Astrocyte (in vitro differentiated cells and primary cell): ENCODE measurements at regions not wholly inside any gene's neighbourhood (a gene's known extent, or its start where the extent isn't known, plus 50 kb on each side); places are given as distances from the start of the nearest gene placed in this dataset.
A peak's percentile ranks its signal among the peaks of the same experiment; 100 is the strongest.

ENCODE experiments used
- DNase-seq: peaks from one replicate; pipeline ENCODE4 v3.0.0-alpha.2; 2010; ENCODE audit warnings: low read depth
- FAIRE-seq: peaks from 2 replicates; lab custom pipeline; 2011; peaks lifted over from hg19 to GRCh38; lab: Jason Lieb, UNC
- H2AFZ ChIP-seq: 2 replicates; pipeline ENCODE4 v1.6.0; 2012; ENCODE audit warnings: low read depth, low read length, inconsistent platforms
- H3K27ac ChIP-seq: 2 replicates; pipeline ENCODE4 v1.5.1; 2011; ENCODE audit warnings: low read depth, low read length, inconsistent platforms
- H3K27me3 ChIP-seq: 2 replicates; pipeline ENCODE4 v1.6.0; 2011; ENCODE audit warnings: low read length, inconsistent platforms; ENCODE audit not compliant: insufficient read depth
- H3K36me3 ChIP-seq: 2 replicates; pipeline ENCODE4 v1.5.1; 2011; ENCODE audit warnings: low read length, inconsistent platforms; ENCODE audit not compliant: insufficient read depth
- H3K4me1 ChIP-seq: 2 replicates; pipeline ENCODE4 v1.5.1; 2011; ENCODE audit warnings: low read length, inconsistent platforms; ENCODE audit not compliant: insufficient read depth
- H3K4me2 ChIP-seq: 2 replicates; pipeline ENCODE4 v1.6.0; 2012; ENCODE audit warnings: low read length, inconsistent platforms
- H3K4me3 ChIP-seq: 2 replicates; pipeline ENCODE4 v1.5.1; 2011; ENCODE audit warnings: low read depth, mild to moderate bottlenecking, low read length, inconsistent platforms; ENCODE audit not compliant: insufficient read depth
- H3K79me2 ChIP-seq: 2 replicates; pipeline ENCODE4 v1.6.0; 2012; ENCODE audit warnings: mild to moderate bottlenecking, low read length, inconsistent platforms; ENCODE audit not compliant: insufficient read depth
- H3K9ac ChIP-seq: 2 replicates; pipeline ENCODE4 v1.6.0; 2012; ENCODE audit warnings: mild to moderate bottlenecking, low read length, inconsistent platforms
- H3K9me3 ChIP-seq: 2 replicates; pipeline ENCODE4 v1.5.1; 2012; ENCODE audit warnings: low read depth, mild to moderate bottlenecking, low read length, inconsistent platforms; ENCODE audit not compliant: insufficient read depth
- H4K20me1 ChIP-seq: 2 replicates; pipeline ENCODE4 v1.6.0; 2012; ENCODE audit warnings: low read length, inconsistent platforms; ENCODE audit not compliant: insufficient read depth
- H3K27ac Mint-ChIP-seq: one replicate; pipeline ENCODE4 v1.8.0; 2021; ENCODE audit warnings: mild to moderate bottlenecking, mixed read lengths; ENCODE audit not compliant: unreplicated experiment
- H3K27me3 Mint-ChIP-seq: one replicate; pipeline ENCODE4 v1.8.0; 2021; ENCODE audit warnings: low read depth, mixed read lengths; ENCODE audit not compliant: unreplicated experiment
- H3K36me3 Mint-ChIP-seq: one replicate; pipeline ENCODE4 v1.8.0; 2021; ENCODE audit warnings: low read depth, mixed read lengths; ENCODE audit not compliant: unreplicated experiment
- H3K4me1 Mint-ChIP-seq: one replicate; pipeline ENCODE4 v1.8.0; 2021; ENCODE audit warnings: low read depth, mixed read lengths; ENCODE audit not compliant: unreplicated experiment
- H3K4me3 Mint-ChIP-seq: one replicate; pipeline ENCODE4 v1.8.0; 2021; ENCODE audit warnings: mild to moderate bottlenecking, moderate library complexity, mixed read lengths; ENCODE audit not compliant: unreplicated experiment
- H3K9me3 Mint-ChIP-seq: one replicate; pipeline ENCODE4 v1.8.0; 2021; ENCODE audit warnings: mild to moderate bottlenecking, mixed read lengths; ENCODE audit not compliant: unreplicated experiment
- EZH2 ChIP-seq: IDR thresholded peaks from 2 replicates; pipeline ENCODE4 v1.6.1; 2012; ENCODE audit warnings: mild to moderate bottlenecking, low read length, inconsistent platforms; ENCODE audit not compliant: insufficient read depth
- TF ChIP-seq, protein P1 (sequence below): IDR thresholded peaks from 2 replicates; pipeline ENCODE4 v1.5.1; 2011; ENCODE audit warnings: low read depth, mild to moderate bottlenecking, inconsistent platforms, low read length, moderate library complexity; ENCODE audit not compliant: insufficient read depth

DNA sequence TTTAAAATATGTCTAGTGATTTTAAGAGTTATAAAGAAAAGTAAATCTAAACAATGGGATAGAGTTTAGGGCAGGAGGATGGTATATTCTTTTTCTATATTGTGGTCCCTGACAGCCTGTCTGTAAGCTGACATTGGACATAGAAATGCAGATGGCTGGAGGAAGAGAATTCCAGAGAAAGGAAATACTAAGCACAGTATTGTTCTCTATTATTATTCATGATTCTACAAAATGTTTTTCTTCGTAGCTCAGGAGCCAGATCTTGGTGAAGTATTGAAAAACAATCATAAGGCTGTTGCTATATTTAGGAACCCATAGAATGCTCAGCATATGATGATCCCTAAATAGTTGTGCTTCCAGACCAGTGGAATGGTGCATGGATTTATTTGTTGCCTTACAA is 117.0 kb upstream of the FAM3C start:
- Histone ChIP-seq H3K9ac (no peak overlapping the region), H3K9me3 (peaks cover 12% of the 10 kb centered on the region), H3K79me2 (no peaks in the 10 kb centered on the region), H4K20me1 (no peaks in the 10 kb centered on the region), H2AFZ (no peak overlapping the region), H3K27ac (no peak overlapping the region), H3K27me3 (no peaks in the 10 kb centered on the region), H3K4me1 (no peaks in the 10 kb centered on the region), H3K4me2 (no peak overlapping the region), H3K4me3 (no peak overlapping the region), H3K36me3 (no peaks in the 10 kb centered on the region)
- DNase-seq (no peak), FAIRE-seq (no peak)
- Mint-ChIP-seq H3K9me3 (peaks cover 23% of the 10 kb centered on the region), H3K4me1 (peaks cover 3% of the 10 kb centered on the region), H3K27ac (no peak overlapping the region), H3K27me3 (no peaks in the 10 kb centered on the region), H3K4me3 (no peak overlapping the region), H3K36me3 (peaks cover 11% of the 10 kb centered on the region)
- TF ChIP-seq, protein P1, sequence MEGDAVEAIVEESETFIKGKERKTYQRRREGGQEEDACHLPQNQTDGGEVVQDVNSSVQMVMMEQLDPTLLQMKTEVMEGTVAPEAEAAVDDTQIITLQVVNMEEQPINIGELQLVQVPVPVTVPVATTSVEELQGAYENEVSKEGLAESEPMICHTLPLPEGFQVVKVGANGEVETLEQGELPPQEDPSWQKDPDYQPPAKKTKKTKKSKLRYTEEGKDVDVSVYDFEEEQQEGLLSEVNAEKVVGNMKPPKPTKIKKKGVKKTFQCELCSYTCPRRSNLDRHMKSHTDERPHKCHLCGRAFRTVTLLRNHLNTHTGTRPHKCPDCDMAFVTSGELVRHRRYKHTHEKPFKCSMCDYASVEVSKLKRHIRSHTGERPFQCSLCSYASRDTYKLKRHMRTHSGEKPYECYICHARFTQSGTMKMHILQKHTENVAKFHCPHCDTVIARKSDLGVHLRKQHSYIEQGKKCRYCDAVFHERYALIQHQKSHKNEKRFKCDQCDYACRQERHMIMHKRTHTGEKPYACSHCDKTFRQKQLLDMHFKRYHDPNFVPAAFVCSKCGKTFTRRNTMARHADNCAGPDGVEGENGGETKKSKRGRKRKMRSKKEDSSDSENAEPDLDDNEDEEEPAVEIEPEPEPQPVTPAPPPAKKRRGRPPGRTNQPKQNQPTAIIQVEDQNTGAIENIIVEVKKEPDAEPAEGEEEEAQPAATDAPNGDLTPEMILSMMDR: no peak
- no peak for TF ChIP-seq EZH2

DNA sequence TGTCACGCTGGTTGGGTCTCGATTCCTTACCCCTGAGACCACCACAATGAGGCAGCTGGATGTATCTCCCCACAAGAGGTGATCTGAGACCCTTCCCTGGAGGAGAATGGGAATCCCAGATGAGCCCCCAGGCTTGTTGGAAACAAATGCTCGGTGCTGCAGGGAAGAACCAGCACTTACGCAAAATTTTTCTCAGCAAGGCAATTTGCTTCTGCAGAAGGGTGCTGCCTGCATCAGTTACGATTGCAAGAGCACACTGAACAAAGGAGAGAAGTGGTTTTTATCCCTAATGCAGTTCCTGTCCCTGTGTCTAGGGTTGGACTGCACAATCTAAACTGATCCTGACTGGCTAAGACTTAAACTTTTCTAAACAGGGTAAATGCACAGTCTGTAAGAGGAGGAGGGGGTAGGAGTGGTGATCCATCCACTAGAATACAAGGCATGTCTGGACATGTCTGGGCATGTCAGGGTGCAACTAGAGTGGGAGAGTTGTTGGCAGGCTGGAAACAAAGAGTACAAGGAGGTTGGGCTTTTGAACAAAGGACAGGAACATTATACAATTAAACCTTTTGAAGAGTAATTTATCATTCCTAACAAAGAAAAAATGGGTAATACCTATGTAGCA is 114.9 kb upstream of the FAM3C start:
- no peak for FAIRE-seq
- H3K27ac ChIP-seq: no peak overlapping the region
- H3K9me3 Mint-ChIP-seq: peaks cover 28% of the 10 kb centered on the region
- H3K27me3 ChIP-seq: no peaks in the 10 kb centered on the region
- peak overlapping the region; percentile 87 for H3K27ac Mint-ChIP-seq
- peaks cover 14% of the 10 kb centered on the region for H3K9me3 ChIP-seq
- H3K4me1 Mint-ChIP-seq: peaks cover 3% of the 10 kb centered on the region
- DNase-seq: no peak
- H3K9ac ChIP-seq: no peak overlapping the region
- no peaks in the 10 kb centered on the region for H3K4me1 ChIP-seq
- H3K79me2 ChIP-seq: no peaks in the 10 kb centered on the region
- TF ChIP-seq, protein P1: no peak
- TF ChIP-seq EZH2: no peak
- no peaks in the 10 kb centered on the region for H3K27me3 Mint-ChIP-seq
- peak overlapping the region; percentile 86 for H3K4me3 Mint-ChIP-seq
- H3K36me3 ChIP-seq: no peaks in the 10 kb centered on the region
- no peak overlapping the region for H3K4me3 ChIP-seq
- peaks cover 9% of the 10 kb centered on the region for H3K36me3 Mint-ChIP-seq
- no peak overlapping the region for H2AFZ ChIP-seq
- no peak overlapping the region for H3K4me2 ChIP-seq
- H4K20me1 ChIP-seq: no peaks in the 10 kb centered on the region

DNA sequence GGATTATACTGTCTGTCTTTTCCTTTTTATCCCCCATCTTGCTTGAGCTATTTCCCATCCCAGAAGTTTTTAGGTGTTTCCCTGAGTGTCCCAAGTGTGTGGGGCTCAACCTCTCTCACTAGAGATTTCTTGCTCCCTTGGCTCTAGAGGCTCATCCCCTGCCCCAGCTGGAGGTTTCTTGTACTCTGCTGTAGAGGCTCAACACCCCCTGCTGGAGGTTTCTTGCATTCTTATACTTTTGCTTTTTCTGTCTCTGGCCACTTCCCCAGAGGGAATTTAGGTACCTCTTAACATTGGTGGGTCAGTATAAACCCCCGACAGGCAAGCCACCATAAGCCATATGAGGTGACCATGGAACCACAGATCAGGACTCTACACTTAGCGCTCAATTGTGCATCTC is 114.2 kb upstream of the FAM3C start:
- DNase-seq: no peak
- Histone ChIP-seq H2AFZ (no peak overlapping the region), H3K4me3 (no peak overlapping the region), H3K27me3 (no peaks in the 10 kb centered on the region), H3K9ac (no peak overlapping the region), H3K4me1 (no peaks in the 10 kb centered on the region), H3K79me2 (no peaks in the 10 kb centered on the region), H3K36me3 (no peaks in the 10 kb centered on the region), H3K27ac (no peak overlapping the region), H3K9me3 (peaks cover 19% of the 10 kb centered on the region), H4K20me1 (no peaks in the 10 kb centered on the region), H3K4me2 (no peak overlapping the region)
- H3K9me3 Mint-ChIP-seq: peaks cover 35% of the 10 kb centered on the region
- TF ChIP-seq, protein P1: no peak
- TF ChIP-seq EZH2: no peak
- peaks cover 5% of the 10 kb centered on the region for H3K4me1 Mint-ChIP-seq
- H3K27ac Mint-ChIP-seq: peak overlapping the region; percentile 95
- peak overlapping the region; percentile 86 for H3K4me3 Mint-ChIP-seq
- H3K36me3 Mint-ChIP-seq: peaks cover 9% of the 10 kb centered on the region
- H3K27me3 Mint-ChIP-seq: no peaks in the 10 kb centered on the region
- no peak for FAIRE-seq
